Left forelimb (tissue), 1 donor: ENCODE measurements at regions not wholly inside any gene's neighbourhood (a gene's known extent, or its start where the extent isn't known, plus 50 kb on each side); places are given as distances from the start of the nearest gene placed in this dataset.

ENCODE experiments used
- DNase-seq: peaks from one replicate; pipeline ENCODE4 v3.0.0-alpha.2; 2018; ENCODE audit warnings: low spot score

DNA sequence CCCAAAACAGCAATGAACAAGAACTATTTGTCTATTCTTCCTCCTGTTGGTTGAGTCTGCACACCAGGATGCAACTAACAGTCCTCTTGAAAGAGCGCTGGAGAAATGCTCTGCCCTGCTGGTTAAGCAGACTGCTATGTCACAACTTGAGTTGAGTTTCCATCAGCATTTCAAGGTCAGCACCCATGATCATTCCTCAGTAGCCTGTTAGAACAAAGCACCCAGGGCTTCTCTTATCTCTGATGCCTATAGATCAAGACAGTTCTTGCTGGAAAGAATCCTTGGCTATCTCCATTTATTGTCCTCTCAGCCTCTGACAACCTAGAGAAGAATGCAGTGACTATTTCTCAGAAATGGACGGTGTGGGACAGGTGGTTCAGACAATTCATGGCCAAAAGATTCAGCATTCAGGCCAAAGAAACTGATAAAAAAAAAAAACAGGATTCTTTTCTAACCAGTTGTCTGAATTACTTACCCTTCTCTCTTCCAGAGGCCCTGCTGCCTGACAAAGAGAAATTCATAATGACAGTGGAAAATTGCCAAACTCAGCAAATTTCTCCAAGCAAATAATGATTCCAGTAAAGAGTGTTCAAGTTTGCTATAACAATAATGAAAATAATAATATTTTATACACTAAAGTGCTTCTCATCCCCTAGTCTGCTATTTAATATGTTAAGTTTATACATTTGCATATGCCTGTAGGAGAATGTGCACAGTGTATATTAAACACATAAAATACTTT, 306.7 kb downstream of the EMP1 start:
- no peak for DNase-seq

DNA sequence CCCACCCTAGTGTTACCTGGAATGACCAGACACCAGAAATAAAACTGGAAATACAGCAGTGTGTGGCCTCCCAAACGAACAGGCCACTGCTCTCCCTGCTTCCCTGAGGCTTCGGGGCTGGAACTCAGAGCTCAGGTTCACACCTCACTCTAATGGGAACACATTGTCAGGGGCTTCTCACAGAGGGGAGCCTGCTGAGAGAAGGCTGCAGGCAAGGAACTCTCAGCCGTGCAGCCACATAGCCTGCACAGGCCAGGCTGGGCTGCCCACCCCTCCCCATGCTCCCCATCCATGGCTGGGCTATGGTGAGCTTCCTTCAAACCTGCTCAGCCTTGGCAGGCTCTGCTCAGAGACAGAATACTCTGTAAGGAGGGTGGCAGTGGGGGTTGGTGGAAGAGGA, 302.5 kb downstream of the EMP1 start:
- DNase-seq = no peak

DNA sequence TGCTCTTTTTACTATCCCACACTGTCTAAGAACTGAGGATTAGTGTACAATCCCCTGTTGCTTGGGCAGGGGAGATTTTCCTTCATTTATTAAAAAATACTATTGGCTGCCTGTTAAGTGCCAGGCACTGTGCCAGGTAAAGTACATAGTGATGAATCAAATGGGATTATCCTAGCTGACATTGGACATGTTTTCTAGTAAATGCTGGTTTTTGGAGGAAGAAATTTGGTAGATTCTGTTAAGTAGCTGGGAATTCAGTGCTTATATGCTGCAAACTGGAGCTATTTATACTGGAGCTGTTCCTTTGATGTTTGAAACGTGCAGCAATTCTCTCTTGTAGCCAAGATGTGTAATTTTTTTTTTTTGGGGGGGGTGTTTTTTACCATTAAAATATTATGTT, 299.6 kb downstream of the EMP1 start:
- no peak for DNase-seq

DNA sequence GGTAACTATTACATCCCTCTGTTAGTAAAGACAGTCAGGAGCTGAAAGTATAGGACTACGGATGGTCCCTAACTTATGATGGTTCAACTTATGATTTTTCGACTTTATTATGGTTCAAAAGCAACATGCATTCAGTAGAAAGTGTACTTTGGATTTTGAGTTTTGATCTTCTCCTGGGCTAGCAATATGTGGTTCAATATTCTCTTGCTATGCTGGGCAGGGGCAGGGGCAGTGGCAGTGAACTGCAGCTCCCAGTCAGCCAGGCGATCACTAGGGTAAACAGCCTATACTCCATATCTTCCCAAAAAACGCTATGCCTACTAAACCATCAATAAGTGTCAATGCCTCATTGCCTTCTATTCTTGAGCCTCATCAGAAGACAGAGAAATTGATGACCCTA, 292.7 kb downstream of the EMP1 start:
- no peak for DNase-seq

DNA sequence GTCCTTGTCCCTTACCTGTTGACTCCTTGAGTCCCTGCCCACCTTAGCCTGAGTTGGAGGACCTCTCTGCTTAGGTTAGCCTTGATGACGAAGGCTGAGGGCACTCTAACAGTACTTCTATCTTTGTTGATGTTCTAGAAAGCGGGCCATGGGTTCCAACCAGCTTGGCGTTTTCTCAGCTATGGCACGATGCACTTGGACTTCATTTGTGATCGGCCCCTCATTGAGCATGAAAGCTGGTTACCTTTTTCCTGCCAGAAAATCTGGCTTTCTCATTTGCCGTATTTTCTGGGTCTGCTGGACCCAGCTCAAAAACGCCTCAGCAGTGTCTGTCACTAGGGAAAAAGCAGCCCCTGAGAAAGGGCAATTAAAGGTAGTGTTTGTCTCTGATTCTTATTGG, 290.8 kb downstream of the EMP1 start:
- DNase-seq = no peak

DNA sequence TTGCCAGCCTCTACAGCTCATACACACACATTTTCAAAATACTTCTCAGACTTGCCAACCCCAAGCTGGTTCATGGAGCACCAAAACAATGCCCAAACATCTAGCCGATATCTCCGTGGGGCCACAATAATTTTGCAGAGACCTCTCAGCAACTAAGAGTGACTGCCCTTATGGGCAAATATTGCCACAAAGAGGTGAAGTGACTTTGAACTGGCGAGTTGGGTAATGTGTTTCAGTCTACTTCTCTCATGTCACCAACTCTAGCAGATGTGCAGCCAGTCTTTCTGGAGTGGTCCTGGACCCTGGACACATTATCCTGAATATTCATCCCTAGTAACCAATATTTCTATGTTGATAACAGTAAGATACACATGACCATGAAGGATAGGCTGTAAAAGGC, 290.3 kb downstream of the EMP1 start:
- no peak for DNase-seq

DNA sequence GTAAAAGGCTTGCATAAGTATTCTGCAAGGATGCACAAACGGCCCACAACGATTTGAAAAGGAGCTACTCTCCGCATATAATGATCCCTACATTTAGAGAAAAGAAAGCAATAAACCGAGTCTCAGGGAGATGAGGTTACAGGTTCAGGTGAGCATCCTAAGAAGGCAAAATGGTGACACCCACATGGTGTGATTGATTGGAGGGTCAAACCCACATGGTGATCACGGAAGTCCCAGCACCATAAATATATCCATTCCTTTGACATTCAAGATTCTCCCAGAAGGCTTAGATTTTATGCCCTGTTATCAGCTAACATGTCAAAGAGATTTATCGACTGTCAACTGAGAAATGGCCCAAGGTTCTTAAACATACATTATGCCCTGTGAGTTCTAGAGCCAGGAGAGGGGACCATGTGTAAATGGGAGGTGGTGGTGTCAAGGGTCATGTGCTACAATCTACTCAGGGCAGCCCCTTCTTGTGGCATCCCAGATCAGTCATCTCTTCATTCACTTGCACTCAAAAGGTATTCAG, 282.2 kb downstream of the EMP1 start:
- no peak for DNase-seq

DNA sequence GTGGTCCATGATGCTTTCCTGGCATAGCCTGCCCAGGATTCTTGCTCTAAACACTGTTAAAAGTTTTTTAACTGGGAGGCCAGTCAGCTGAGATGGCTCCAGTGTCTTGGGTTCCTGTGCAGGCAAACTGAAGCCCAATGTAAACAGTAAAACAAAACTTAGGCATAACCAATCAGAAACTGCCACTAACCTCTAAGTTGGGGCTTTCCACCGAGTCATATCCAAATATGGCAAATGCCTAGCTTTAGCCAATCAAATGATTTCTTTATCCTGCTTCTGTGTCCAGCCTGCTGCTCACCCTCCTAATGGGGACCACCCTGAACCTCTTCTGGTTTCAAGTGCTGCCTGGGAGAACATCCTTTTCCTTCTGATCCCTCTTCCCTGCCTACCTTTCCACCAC, 277.9 kb downstream of the EMP1 start:
- DNase-seq = no peak

DNA sequence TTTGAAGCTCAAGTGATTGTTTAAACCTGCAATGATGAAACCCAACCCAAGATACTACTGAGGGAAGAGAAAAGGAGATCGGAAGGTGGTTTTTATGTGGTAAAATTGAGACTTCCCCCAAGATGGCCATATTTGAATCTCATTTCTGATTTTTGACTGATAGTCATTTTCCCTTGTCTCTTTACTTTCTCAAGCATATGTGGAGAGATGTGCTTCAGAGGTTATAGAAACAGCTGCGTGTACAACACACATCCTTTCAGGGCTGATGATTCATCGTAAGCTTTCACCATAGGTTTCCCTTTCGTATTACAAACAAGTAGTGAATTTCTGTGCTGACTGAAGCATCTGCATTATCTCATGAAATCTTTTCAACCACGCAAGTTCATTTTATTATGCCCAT, 276.2 kb downstream of the EMP1 start:
- DNase-seq = no peak

DNA sequence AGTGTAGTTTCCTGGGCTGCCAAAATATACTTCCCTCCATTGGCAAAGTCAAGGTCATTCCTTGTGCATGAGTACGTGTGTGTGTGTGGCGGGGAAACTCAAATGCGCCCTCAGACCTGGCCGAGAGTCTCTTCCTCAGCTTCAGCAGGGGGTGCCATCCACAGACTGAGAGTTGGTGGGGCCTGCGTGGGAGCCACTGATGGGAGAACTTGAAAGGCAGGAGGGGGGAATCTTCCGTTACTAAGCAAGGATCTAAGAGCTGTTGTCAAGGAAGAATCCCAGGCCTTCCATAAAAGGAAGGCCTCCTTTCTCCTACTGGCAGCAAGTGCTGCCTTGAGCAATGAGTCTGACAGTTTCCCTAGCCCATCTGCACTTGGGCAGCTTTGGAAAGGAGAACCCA, 274.9 kb downstream of the EMP1 start:
- DNase-seq = no peak

DNA sequence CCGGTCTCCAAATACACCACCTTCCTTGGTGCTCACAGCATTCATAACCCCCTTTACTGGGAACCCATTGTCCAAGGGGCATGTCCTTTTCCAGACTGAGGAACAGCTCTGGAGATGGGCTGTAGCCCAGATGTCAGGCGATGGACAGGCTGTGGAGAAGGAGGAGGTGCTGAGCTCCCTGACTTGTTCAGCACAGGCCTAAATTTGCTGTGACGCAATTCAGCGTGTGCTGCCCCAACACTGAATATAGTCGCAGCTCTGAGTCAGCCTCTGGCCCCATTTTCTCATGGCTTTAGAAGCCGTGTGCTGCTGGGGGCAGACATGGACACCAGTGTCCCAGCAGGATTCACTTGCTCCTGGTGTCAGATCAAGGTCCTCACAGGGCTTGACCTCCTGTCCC, 269.1 kb downstream of the EMP1 start:
- DNase-seq = no peak

DNA sequence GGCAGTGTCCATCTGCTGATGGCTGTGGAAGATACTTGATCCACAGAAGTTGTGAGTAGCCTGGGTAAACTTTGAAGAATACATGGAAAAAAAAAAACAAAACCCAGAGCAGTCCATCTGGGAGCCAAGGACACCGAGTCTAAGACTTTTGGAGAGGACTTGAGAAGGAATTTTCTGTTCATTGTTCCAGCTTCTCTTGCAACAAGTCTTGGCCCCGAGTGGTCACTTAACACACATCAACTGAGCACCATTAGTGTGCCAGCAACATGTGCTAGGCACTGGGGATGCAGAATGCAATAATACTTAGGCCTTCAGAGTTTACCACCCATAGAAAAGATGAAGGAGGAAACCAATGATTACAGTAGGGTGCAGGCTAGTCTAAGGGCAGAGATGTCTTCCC, 266.7 kb downstream of the EMP1 start:
- no peak for DNase-seq

DNA sequence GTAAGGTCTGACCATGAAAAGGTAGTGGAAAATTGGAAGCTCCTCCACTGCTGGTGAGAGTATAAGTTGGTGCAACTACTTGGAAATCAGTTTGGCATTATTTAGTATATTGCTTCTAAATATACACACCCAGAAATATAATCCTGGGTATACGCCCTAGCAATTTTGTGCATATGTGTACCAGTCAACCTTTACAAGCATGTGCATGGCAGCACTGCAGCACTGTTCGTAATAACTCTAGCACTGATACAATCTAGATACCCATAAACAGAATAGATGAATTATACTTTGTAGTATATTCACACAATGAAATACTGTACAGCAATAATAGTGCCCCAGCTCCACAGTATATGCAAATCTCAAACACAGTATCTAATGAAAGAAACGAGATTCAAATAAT, 265.9 kb downstream of the EMP1 start:
- DNase-seq = no peak

DNA sequence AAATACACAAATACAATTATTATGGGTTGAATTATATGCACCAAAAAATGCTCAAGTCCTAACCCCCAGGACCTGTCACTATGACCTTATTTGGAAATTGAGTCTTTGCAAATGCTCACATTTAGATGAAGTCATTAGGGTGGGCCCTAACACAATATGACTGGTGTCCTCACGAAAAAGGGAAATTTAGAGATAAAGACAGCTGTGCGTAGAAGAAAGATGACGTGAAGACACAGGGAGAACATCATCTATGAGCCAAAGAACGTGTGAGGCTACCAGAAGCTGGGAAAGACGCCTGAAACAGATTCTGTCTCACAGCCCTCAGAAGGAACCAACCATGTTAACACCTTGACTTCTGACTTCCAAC, 259.2 kb downstream of the EMP1 start:
- DNase-seq = no peak

DNA sequence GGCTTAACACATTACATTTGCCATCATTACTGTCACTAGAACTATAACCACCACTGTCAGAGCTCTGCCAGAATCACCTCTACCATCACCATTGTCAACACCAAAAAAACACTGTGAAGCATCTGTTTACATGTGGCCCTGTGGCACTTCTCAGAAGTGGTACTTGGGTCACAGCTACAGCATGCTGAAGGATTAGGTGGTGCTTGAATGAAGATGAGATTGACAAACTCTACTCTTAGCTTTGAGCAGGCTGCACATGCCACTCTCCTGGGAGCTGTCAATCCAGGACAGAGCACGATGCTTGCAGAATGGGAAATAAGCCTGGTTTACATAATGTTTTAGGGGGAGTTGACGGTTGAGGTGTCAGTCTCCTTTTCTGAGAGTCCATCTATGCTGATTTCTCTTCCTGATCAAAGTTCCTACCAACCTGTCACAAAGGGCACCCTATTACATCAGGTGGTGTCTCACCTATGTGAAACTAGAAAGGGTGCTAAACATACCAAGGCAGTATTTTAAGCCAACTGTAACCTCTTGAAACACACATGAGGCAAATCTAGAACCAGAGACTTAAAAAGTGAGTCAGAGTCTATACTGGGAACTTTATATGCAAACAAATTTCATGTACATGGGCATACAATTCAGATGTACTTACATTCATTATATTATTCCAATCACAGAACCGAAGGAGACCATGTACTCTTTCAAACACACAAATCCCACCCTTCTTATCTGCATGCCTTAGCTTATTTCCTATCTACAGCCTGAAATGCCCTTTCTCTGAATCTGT, 258.7 kb downstream of the EMP1 start:
- DNase-seq = no peak

DNA sequence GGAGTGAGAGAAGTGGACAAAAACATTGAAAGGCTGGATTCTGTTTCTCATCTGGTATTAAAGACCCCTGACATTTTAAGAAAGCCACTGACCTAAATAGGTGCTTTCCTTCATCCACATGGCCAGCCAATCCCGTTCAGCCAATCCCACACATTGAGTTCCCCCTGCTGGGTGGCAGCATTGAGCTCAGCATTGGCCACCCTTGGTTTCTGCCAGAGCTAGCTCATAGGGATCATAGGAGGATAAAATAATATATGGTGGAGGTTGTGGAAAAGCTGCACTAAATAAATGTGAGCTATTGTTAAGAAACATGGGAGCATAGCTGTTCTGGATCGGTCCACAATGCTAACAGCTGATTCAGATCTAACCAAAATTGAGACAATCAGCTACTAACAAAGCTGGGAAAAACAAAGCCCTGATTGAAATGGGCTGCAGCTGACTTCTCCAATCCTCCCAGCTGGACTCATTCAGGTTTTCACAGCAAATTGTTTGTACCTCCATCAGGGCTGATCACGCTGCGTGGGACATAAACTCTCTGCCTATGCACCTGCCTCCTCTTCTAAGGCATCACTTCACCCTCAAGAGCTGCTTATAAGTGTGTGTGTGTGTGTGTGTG, 256.5 kb downstream of the EMP1 start:
- no peak for DNase-seq

DNA sequence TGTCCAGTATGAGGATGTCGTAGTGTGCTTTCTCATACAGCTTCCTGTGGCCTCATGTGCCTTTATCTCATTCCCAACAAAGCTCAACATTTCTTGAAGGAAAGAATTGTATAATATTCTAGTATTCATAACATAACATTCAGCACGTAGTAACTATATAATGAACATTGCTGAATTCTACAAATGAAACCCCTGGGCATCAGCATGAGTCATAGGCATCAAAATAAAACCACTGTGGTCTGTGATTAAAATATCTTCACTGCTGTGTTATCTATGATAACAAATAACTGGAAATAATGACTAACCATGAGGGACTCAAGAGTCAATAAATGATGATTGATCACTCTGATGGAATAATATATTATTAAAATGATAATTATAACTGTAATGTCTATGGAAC, 255.2 kb downstream of the EMP1 start:
- DNase-seq = no peak

DNA sequence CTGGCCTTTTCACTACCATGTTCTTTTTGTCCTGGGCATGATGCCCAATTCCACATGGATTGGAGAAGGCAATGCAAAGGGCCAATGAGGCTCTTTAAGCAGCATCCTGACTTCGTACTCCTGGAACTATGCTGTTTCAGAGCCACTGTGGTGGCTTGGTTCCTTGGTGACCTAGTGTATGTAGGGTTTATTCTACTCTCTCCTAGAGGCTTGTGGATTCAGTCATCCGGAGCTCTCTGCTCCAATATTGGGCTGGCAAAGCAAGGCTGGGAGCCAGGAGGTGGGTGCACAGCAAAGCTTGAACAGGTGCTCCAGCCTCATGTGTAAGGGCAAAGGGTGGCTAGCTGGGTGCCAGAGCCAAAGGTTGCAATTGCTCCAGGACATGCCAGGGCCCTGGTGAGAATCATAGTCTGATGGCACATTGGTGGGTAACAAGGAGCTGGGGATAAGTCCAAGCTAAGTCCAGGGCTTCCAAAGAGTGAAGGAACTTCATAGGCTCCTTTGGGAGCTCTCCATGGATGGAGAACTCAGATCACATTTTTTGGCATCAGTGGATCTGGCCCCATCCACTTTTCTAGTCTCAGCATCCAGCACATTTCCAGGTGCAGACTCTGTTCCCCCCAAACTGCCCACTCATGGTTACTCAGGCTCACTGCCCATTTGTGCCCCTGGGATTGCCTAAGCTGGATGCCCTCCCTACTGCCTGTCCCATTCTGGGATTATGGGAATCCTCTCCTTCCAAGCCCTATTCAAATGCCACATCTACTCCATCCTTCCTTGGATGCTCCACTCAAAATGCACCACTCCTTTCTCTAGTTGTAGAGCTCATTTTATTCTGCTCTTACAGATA, 253.9 kb downstream of the EMP1 start:
- no peak for DNase-seq

DNA sequence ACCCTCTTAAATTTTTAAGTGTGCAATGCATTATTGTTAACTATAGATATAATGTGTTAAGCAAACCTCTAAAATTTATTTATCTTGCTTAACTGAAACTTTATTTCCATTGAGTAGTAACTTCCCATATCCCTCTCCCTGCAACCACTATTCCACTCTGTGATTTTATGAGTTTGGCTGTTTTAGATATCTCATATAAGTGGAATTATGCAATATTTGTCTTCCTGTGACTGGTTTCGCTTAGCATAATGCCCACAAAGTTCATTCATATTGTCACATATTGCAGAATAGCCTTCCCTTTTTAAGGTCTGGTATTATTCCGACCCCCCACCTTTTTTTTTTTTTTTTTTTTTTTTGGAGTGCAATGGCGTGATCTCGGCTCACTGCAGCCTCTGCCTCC, 247.6 kb downstream of the EMP1 start:
- no peak for DNase-seq

DNA sequence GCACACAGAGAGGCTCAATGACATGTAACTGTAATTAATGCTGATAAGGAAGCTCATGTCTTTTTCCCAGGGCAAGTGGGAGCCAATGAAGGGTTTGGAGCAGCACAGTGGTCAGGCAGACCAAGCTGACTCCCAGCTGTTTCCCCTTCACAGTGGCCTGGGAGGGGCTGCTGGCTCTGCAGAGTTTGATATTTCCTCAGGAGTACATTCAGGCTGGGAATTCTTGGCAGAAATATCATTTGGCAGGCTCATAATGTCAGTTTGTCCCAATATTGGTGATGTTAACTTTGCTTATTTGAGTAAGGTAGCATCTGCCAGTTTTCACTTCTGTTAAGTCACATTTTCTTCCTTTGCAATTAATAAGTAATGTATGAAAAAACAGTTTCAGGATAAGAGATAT, 247.0 kb downstream of the EMP1 start:
- no peak for DNase-seq

DNA sequence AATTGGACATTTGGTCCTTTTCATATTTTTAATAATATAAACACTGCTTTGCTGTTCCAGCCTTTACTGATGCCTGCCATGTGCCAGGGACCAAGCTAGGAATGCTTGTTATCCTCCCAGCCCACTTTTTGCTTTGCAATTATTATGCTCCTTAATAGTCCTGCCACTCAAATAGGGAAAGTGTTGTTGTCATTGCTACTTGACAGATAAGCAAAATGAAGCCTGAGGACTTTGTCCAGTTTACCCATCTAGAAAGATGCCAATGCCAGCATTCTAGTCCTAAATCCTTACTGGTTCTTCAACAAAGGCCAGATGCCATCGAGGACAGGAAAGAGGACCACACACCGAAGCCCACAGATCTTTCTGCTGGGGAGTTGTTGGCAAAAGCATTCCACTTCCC, 246.5 kb downstream of the EMP1 start:
- no peak for DNase-seq

DNA sequence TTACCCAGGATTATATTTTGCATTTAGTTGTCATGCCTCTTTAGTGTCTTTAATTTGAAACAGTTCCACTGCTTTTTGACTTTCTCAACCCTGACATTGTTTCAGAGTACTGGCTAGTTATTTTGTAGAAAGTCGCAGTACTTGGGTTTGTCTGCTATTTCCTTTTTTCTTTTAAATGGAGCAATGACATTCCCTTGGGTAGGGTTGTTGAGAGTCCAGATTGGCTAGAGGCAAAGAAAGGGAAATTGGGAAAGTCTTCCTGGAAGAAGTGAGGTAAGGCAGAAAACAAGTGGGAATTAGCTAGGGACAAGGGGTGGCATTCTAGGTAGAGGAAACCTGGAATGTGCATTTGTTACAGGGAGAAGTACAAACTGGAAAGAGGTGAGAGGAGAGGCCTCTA, 245.9 kb downstream of the EMP1 start:
- DNase-seq = no peak
